ENCODE measurements at regions not wholly inside any gene's neighbourhood (a gene's known extent, or its start where the extent isn't known, plus 50 kb on each side); places are given as distances from the start of the nearest gene placed in this dataset.

- no peak for DNase-seq
Measured at GRCh38 chr4:58551676-58552075, 1441.5 kb upstream of the IGFBP7 start.

GRCh38 chr4:58543465-58543864 lies 1433.3 kb upstream of the IGFBP7 start:
- no peak for DNase-seq

GRCh38 chr4:58541926-58542325 lies 1431.7 kb upstream of the IGFBP7 start:
- no peak for DNase-seq

GRCh38 chr4:58522765-58523382 lies 1412.7 kb upstream of the IGFBP7 start:
- no peak for DNase-seq

GRCh38 chr4:58515226-58515625 lies 1405.0 kb upstream of the IGFBP7 start:
- no peak for DNase-seq

GRCh38 chr4:58514299-58514698 lies 1404.1 kb upstream of the IGFBP7 start:
- DNase-seq: no peak

GRCh38 chr4:58510652-58511051 lies 1400.5 kb upstream of the IGFBP7 start:
- DNase-seq: no peak

- no peak for DNase-seq
Measured at GRCh38 chr4:58507079-58507478, 1396.9 kb upstream of the IGFBP7 start.

GRCh38 chr4:58502839-58503238 lies 1392.7 kb upstream of the IGFBP7 start:
- DNase-seq: no peak

GRCh38 chr4:58499182-58499581 lies 1389.0 kb upstream of the IGFBP7 start:
- no peak for DNase-seq

- DNase-seq: no peak
Measured at GRCh38 chr4:58491620-58492019, 1381.4 kb upstream of the IGFBP7 start.

- DNase-seq: no peak
Measured at GRCh38 chr4:58477950-58478349, 1367.8 kb upstream of the IGFBP7 start.

GRCh38 chr4:58477513-58477912 lies 1367.3 kb upstream of the IGFBP7 start:
- no peak for DNase-seq

GRCh38 chr4:58475097-58475496 lies 1364.9 kb upstream of the IGFBP7 start:
- no peak for DNase-seq

GRCh38 chr4:58465031-58465430 lies 1354.8 kb upstream of the IGFBP7 start:
- no peak for DNase-seq

- DNase-seq: no peak
Measured at GRCh38 chr4:58456727-58457384, 1346.7 kb upstream of the IGFBP7 start.

GRCh38 chr4:58453956-58454355 lies 1343.8 kb upstream of the IGFBP7 start:
- DNase-seq: no peak

- DNase-seq: no peak
Measured at GRCh38 chr4:58451707-58452106, 1341.5 kb upstream of the IGFBP7 start.

GRCh38 chr4:58435871-58436270 lies 1325.7 kb upstream of the IGFBP7 start:
- DNase-seq: no peak

GRCh38 chr4:58413849-58414248 lies 1303.7 kb upstream of the IGFBP7 start:
- no peak for DNase-seq

GRCh38 chr4:58411904-58412303 lies 1301.7 kb upstream of the IGFBP7 start:
- DNase-seq: no peak

- DNase-seq: no peak
Measured at GRCh38 chr4:58406762-58407161, 1296.6 kb upstream of the IGFBP7 start.

GRCh38 chr4:58368221-58368620 lies 1258.0 kb upstream of the IGFBP7 start:
- no peak for DNase-seq

- no peak for DNase-seq
Measured at GRCh38 chr4:58360354-58361133, 1250.4 kb upstream of the IGFBP7 start.

All from NCI-H510A treated with DMSO at 0.1 percent for 48 hours (cell line).